ENCODE measurements at regions not wholly inside any gene's neighbourhood (a gene's known extent, or its start where the extent isn't known, plus 50 kb on each side); places are given as distances from the start of the nearest gene placed in this dataset.

- no peak for TF ChIP-seq CTCF (IDR thresholded peaks at IDR 0.05; ENCODE audit: low read length)
- TF ChIP-seq EZH2 (optimal IDR thresholded peaks at IDR 0.05; ENCODE audit: low read depth, low read length) = no peak
Observed at GRCh38 chr5:74517700-74518099, 122.8 kb downstream of the ENC1 start.
